Adrenal gland (tissue), 5 donors: ENCODE measurements at regions not wholly inside any gene's neighbourhood (a gene's known extent, or its start where the extent isn't known, plus 50 kb on each side); places are given as distances from the start of the nearest gene placed in this dataset.

Source experiments
- POLR2A ChIP-seq, 2 donors: fragments of 450-650 bp; IDR thresholded peaks; one replicate each; pipeline ENCODE4 v1.6.1; 2017; ENCODE audit warnings: antibody characterized with exemption in 2 of 2, mild to moderate bottlenecking in 2 of 2, moderate library complexity in 1 of 2
- TF ChIP-seq, protein P1 (sequence below), 6 experiments: fragments of 450-650 bp in 4 of 6; fragments of 200-600 bp in 2 of 6; sonication (generic) in 1 of 6; IDR thresholded peaks; 1 replicate in 5 of 6; 2 replicates in 1 of 6; pipeline versions ENCODE4 v1.5.1 to v1.8.0; 2016 to 2021; ENCODE audit warnings: antibody characterized with exemption in 6 of 6, mild to moderate bottlenecking in 2 of 6, moderate library complexity in 1 of 6
- donor health status: DM: no; HTN: no; CAD: no.

- TF ChIP-seq, protein P1, sequence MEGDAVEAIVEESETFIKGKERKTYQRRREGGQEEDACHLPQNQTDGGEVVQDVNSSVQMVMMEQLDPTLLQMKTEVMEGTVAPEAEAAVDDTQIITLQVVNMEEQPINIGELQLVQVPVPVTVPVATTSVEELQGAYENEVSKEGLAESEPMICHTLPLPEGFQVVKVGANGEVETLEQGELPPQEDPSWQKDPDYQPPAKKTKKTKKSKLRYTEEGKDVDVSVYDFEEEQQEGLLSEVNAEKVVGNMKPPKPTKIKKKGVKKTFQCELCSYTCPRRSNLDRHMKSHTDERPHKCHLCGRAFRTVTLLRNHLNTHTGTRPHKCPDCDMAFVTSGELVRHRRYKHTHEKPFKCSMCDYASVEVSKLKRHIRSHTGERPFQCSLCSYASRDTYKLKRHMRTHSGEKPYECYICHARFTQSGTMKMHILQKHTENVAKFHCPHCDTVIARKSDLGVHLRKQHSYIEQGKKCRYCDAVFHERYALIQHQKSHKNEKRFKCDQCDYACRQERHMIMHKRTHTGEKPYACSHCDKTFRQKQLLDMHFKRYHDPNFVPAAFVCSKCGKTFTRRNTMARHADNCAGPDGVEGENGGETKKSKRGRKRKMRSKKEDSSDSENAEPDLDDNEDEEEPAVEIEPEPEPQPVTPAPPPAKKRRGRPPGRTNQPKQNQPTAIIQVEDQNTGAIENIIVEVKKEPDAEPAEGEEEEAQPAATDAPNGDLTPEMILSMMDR (IDR thresholded peaks at IDR 0.05): no peak
- TF ChIP-seq POLR2A (IDR thresholded peaks at IDR 0.05): no peak
Observed at GRCh38 chr6:144856622-144857021, 571.5 kb downstream of the UTRN start.
